SH-SY5Y (cell line): ENCODE measurements at regions not wholly inside any gene's neighbourhood (a gene's known extent, or its start where the extent isn't known, plus 50 kb on each side); places are given as distances from the start of the nearest gene placed in this dataset.

ENCODE experiments used
- GATA2 ChIP-seq: IDR thresholded peaks from 2 replicates; pipeline ENCODE4 v1.6.1; 2011; ENCODE audit warnings: mild to moderate bottlenecking, low read depth, low read length
- GATA3 ChIP-seq: IDR thresholded peaks from 2 replicates; pipeline ENCODE4 v1.6.1; 2011; ENCODE audit warnings: low read depth, mild to moderate bottlenecking, low read length, moderate library complexity

GRCh38 chr5:102649731-102650130 is 105.4 kb upstream of the PAM start:
- TF ChIP-seq GATA3 (no peak), GATA2 (no peak)
